ENCODE measurements at regions not wholly inside any gene's neighbourhood (a gene's known extent, or its start where the extent isn't known, plus 50 kb on each side); places are given as distances from the start of the nearest gene placed in this dataset.

DNA sequence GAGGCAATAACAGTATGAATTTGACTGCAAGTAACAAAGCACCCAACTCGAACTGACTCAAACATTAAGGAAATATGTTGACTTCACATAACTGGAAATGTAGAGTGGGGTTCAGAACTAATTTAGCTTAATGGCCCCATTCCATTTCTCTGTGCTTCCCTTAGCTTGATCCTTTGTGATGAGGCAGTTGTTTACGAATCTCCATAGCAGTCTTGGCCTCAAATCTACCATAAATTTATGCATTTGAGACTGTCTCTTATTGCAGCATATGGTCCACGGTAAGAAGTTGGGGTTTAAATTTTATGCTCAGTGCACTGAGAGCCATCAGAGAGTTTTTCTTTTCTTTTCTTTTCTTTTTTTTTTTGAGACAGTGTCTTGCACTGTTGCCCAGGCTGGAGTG is 148.7 kb upstream of the POU1F1 start:
- Mint-ChIP-seq H3K36me3 (ENCODE audit: insufficient read depth in 1 of 3, low read depth in 3 of 3) (no peaks in the 10 kb centered on the region), H3K4me3 (no peak overlapping the region), H3K27ac (no peak overlapping the region), H3K27me3 (ENCODE audit: low read depth) (no peaks in the 10 kb centered on the region), H3K9me3 (no peaks in the 10 kb centered on the region), H3K4me1 (no peaks in the 10 kb centered on the region)
- no peak overlapping the region for H3K4ac ChIP-seq (ENCODE audit: low read depth, low read length)
- H3K14ac ChIP-seq (ENCODE audit: insufficient read depth, low read length): no peak overlapping the region
- no peak overlapping the region for H4K8ac ChIP-seq (replicated peaks; ENCODE audit: insufficient read length, low read depth, low read length)
- no peak overlapping the region for H3T11ph ChIP-seq (ENCODE audit: low read length)
- H3K56ac ChIP-seq (ENCODE audit: insufficient read length, low read depth, low read length): no peak overlapping the region
- no peaks in the 10 kb centered on the region for H4K20me1 ChIP-seq (ENCODE audit: control insufficient read depth, insufficient read depth, insufficient read length)
- H3K9ac ChIP-seq (ENCODE audit: extremely low read depth, insufficient read length, low read length): no peak overlapping the region
- TF ChIP-seq, protein P1, sequence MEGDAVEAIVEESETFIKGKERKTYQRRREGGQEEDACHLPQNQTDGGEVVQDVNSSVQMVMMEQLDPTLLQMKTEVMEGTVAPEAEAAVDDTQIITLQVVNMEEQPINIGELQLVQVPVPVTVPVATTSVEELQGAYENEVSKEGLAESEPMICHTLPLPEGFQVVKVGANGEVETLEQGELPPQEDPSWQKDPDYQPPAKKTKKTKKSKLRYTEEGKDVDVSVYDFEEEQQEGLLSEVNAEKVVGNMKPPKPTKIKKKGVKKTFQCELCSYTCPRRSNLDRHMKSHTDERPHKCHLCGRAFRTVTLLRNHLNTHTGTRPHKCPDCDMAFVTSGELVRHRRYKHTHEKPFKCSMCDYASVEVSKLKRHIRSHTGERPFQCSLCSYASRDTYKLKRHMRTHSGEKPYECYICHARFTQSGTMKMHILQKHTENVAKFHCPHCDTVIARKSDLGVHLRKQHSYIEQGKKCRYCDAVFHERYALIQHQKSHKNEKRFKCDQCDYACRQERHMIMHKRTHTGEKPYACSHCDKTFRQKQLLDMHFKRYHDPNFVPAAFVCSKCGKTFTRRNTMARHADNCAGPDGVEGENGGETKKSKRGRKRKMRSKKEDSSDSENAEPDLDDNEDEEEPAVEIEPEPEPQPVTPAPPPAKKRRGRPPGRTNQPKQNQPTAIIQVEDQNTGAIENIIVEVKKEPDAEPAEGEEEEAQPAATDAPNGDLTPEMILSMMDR (conservative IDR thresholded peaks at IDR 0.05): no peak
- no peaks in the 10 kb centered on the region for H3K23me2 ChIP-seq (ENCODE audit: insufficient read length, low read depth, low read length, poor library complexity, severe bottlenecking)
- no peak overlapping the region for H2BK12ac ChIP-seq (ENCODE audit: insufficient read length, low read depth, low read length)
- H2BK15ac ChIP-seq (ENCODE audit: low read depth, low read length): no peak overlapping the region
- no peaks in the 10 kb centered on the region for H3K79me1 ChIP-seq (ENCODE audit: insufficient read depth, low read depth, low read length, poor library complexity, severe bottlenecking)
- no peak overlapping the region for H3K4me2 ChIP-seq (ENCODE audit: insufficient read depth, insufficient read length, low read length)
- H2BK20ac ChIP-seq (ENCODE audit: low read depth, low read length, poor library complexity, severe bottlenecking): no peak overlapping the region
- no peak overlapping the region for H2AFZ ChIP-seq (ENCODE audit: low read length)
- H3K79me2 ChIP-seq (ENCODE audit: insufficient read depth, low read length): no peaks in the 10 kb centered on the region
- no peak overlapping the region for H2BK120ac ChIP-seq (ENCODE audit: low read depth, low read length, poor library complexity, severe bottlenecking)
- DNase-seq: no peak
- H4K5ac ChIP-seq (ENCODE audit: insufficient read length, low read depth, low read length): no peak overlapping the region
- no peaks in the 10 kb centered on the region for H3K9me3 ChIP-seq (ENCODE audit: control insufficient read depth, low read depth, low read length)
- no peaks in the 10 kb centered on the region for H3K27me3 ChIP-seq (ENCODE audit: insufficient read depth, low read length)
- no peak overlapping the region for H4K91ac ChIP-seq (ENCODE audit: insufficient read length, low read depth, low read length)
- no peak overlapping the region for H3K23ac ChIP-seq (ENCODE audit: insufficient read length, low read depth, low read length)
- H2AK5ac ChIP-seq (ENCODE audit: insufficient read length, low read length): no peak overlapping the region
- H3K27ac ChIP-seq (ENCODE audit: insufficient read length, low read depth, low read length): no peak overlapping the region
- no peaks in the 10 kb centered on the region for H3K4me1 ChIP-seq (ENCODE audit: insufficient read depth, low read length)
- WGBS (ENCODE audit: extremely low coverage, insufficient read length, low lambda C conversion rate): no CpG with 5 or more reads among the region's 3 CpGs
- no peak overlapping the region for H2BK5ac ChIP-seq (ENCODE audit: insufficient read length, low read length)
- no peak overlapping the region for H3K18ac ChIP-seq (ENCODE audit: insufficient read length, low read depth, low read length)

Measured in H9 (cell line).